ENCODE measurements at regions not wholly inside any gene's neighbourhood (a gene's known extent, or its start where the extent isn't known, plus 50 kb on each side); places are given as distances from the start of the nearest gene placed in this dataset.

DNA sequence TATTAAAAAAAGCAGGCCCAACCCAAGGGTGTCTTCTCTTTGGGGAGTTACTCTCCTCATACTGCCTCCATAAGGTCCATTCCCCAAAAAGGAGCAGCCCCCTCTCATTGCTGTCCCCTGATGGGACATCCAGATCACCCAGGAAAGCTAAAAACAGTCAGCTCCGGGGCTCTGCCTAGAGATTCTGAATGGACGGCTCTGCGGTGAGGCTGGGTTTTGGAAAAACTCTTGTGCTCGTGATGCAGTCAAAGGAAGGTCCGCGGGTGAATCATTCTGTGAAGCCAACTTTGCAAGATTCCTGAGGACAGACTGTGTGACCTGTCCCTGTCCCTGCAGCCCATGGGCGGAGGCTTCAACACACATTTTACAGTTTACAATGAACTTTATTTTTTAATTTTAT lies 351.5 kb downstream of the TYW1 start:
- no peak overlapping the region for H3K4me2 ChIP-seq (ENCODE audit: insufficient read depth in 1 of 2, low read depth in 2 of 2, low read length in 2 of 2)
- CTCF ChIA-PET (ENCODE audit: partially characterized antibody) = interaction anchor here (1.1 kb wide), 1 partner anchor 14 kb away, joined by 5 read pairs; no protein-coding TSS in a partner anchor
- no peak overlapping the region for H3K27ac ChIP-seq (ENCODE audit: low read depth, low read length)
- no peak overlapping the region for H3K56ac ChIP-seq (replicated peaks; ENCODE audit: insufficient read length, low read depth, low read length)
- H3K27me3 ChIP-seq (replicated peaks in 1 of 4; ENCODE audit: control insufficient read depth in 3 of 4, extremely low read depth in 1 of 4, insufficient read depth in 3 of 4, low read length in 3 of 4) = no peaks in the 10 kb centered on the region
- no peak overlapping the region for H3K4ac ChIP-seq (replicated peaks; ENCODE audit: insufficient read length, low read depth, low read length)
- no peak overlapping the region for H4K5ac ChIP-seq (ENCODE audit: insufficient read length, low read depth, low read length)
- FAIRE-seq = no peak
- no peak overlapping the region for H2BK15ac ChIP-seq (ENCODE audit: low read length)
- WGBS, 2 experiments (ENCODE audit: extremely low coverage in 1 of 2, insufficient coverage in 1 of 2, insufficient read length in 1 of 2, insufficient replicate concordance in 2 of 2, low coverage in 1 of 2, low lambda C conversion rate in 2 of 2, missing lambda C conversion rate in 1 of 2) = 87% methylated on average over 7 of the region's 7 CpGs; no CpG with 5 or more reads in 1 of the 2 experiments
- no peak overlapping the region for H2BK120ac ChIP-seq (replicated peaks; ENCODE audit: low read depth, low read length)
- H2AK5ac ChIP-seq (ENCODE audit: low read depth, low read length) = no peak overlapping the region
- H3K23ac ChIP-seq (ENCODE audit: insufficient read length) = no peak overlapping the region
- H3K79me2 ChIP-seq (ENCODE audit: control insufficient read depth in 1 of 2, insufficient read depth in 2 of 2, low read length in 2 of 2) = no peaks in the 10 kb centered on the region
- H3K14ac ChIP-seq (ENCODE audit: insufficient read length) = no peak overlapping the region
- H3K4me1 ChIP-seq (replicated peaks in 1 of 4; ENCODE audit: control insufficient read depth in 3 of 4, insufficient read depth in 4 of 4, low read length in 3 of 4) = peaks cover 0 to 2% (median 0%) of the 10 kb centered on the region in 4 experiments; a peak in 1 of 7 replicates
- H3K23me2 ChIP-seq (ENCODE audit: low read depth, low read length) = peaks cover 2% of the 10 kb centered on the region; the same call in 1 of the 2 replicates
- no peak overlapping the region for H2BK20ac ChIP-seq (ENCODE audit: low read length)
- H3K9me3 ChIP-seq (ENCODE audit: insufficient read depth in 2 of 2, low read depth in 1 of 2, low read length in 1 of 2) = 0 out of 4 replicates have a peak, but pooled peaks cover 0 to 7% of the 10 kb centered on the region in 2 experiments
- H2AFZ ChIP-seq (ENCODE audit: low read length) = no peak overlapping the region
- H4K20me1 ChIP-seq (replicated peaks in 1 of 2; ENCODE audit: control insufficient read depth in 1 of 2, insufficient read depth in 2 of 2, low read length in 2 of 2) = no peaks in the 10 kb centered on the region
- H4K91ac ChIP-seq (replicated peaks; ENCODE audit: insufficient read length, low read length) = no peak overlapping the region
- H4K8ac ChIP-seq (ENCODE audit: extremely low read depth, insufficient read depth, low read length) = no peak overlapping the region
- H3K18ac ChIP-seq (ENCODE audit: extremely low read depth, low read length) = no peak overlapping the region
- DNase-seq (ENCODE audit: low read depth in 1 of 2, low spot score in 2 of 2) = no peak
- no peak overlapping the region for H3K9ac ChIP-seq (replicated peaks in 1 of 4; ENCODE audit: extremely low read depth in 1 of 4, low read depth in 3 of 4, low read length in 3 of 4)
- POLR2A ChIA-PET (ENCODE audit: partially characterized antibody) = no interaction called here
- H3K79me1 ChIP-seq (ENCODE audit: low read depth, low read length) = no peaks in the 10 kb centered on the region
- no peaks in the 10 kb centered on the region for H3K36me3 ChIP-seq (ENCODE audit: control insufficient read depth in 2 of 4, insufficient read depth in 4 of 4, low read length in 3 of 4)
- H2BK12ac ChIP-seq (ENCODE audit: low read depth, low read length) = no peak overlapping the region
- no peak overlapping the region for H3K4me3 ChIP-seq (ENCODE audit: extremely low read depth in 1 of 4, insufficient read depth in 2 of 4, low read depth in 3 of 4, low read length in 4 of 4)
- H2BK5ac ChIP-seq (ENCODE audit: low read depth, low read length) = no peak overlapping the region
- no peak for TF ChIP-seq GTF2F1 (IDR thresholded peaks at IDR 0.05; ENCODE audit: borderline replicate concordance, low read depth, low read length)
- no peak for TF ChIP-seq EGR1 (IDR thresholded peaks at IDR 0.05; ENCODE audit: borderline replicate concordance, low read depth, low read length)
- no peak for TF ChIP-seq SUZ12 (IDR thresholded peaks at IDR 0.05; ENCODE audit: low read length)
- no peak for TF ChIP-seq POLR2A (IDR thresholded peaks at IDR 0.05; ENCODE audit: control extremely low read depth in 1 of 2, low read depth in 2 of 2, low read length in 2 of 2)
- TF ChIP-seq, protein P1, sequence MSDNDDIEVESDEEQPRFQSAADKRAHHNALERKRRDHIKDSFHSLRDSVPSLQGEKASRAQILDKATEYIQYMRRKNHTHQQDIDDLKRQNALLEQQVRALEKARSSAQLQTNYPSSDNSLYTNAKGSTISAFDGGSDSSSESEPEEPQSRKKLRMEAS (IDR thresholded peaks at IDR 0.05) = no peak
- TF ChIP-seq SP1 (IDR thresholded peaks at IDR 0.05; ENCODE audit: low read depth, low read length) = no peak
- no peak for TF ChIP-seq ASH2L (IDR thresholded peaks at IDR 0.05; ENCODE audit: low read length)

All from H1 (cell line).